K562 (cell line): ENCODE measurements at regions not wholly inside any gene's neighbourhood (a gene's known extent, or its start where the extent isn't known, plus 50 kb on each side); places are given as distances from the start of the nearest gene placed in this dataset.

ENCODE experiments used
- CBFA2T2 ChIP-seq: fragments of 450-650 bp; conservative IDR thresholded peaks from 2 replicates; pipeline ENCODE4 v1.6.1; 2017; ENCODE audit warnings: mild to moderate bottlenecking
- DPF2 ChIP-seq: fragments of 450-650 bp; IDR thresholded peaks from 2 replicates; pipeline ENCODE4 v1.6.1; 2016
- FOS ChIP-seq: IDR thresholded peaks from 3 replicates; pipeline ENCODE4 v1.6.1; 2011; ENCODE audit not compliant: insufficient read length; ENCODE audit errors: extremely low read depth
- HNRNPK ChIP-seq: fragments of 200-400 bp; formaldehyde crosslinking; IDR thresholded peaks from one replicate; pipeline ENCODE4 v1.6.1; 2018; ENCODE audit warnings: mild to moderate bottlenecking, low read depth, low read length; ENCODE audit not compliant: poor library complexity, severe bottlenecking
- ILK ChIP-seq: fragments of 450-650 bp; IDR thresholded peaks from 2 replicates; pipeline ENCODE4 v1.6.1; 2016; ENCODE audit warnings: missing genetic modification characterization, low read depth, mild to moderate bottlenecking, missing compliant biosample characterization, moderate library complexity, borderline replicate concordance
- KDM5B ChIP-seq: fragments of 200-600 bp; sonication (generic); IDR thresholded peaks from 2 replicates; pipeline ENCODE4 v1.6.1; 2012; ENCODE audit warnings: low read depth, mild to moderate bottlenecking, moderate library complexity, low read length, control low read depth, inconsistent platforms; ENCODE audit not compliant: insufficient replicate concordance
- KLF6 ChIP-seq: fragments of 250-450 bp; sonication (Bioruptor Pico); IDR thresholded peaks from 2 replicates; pipeline ENCODE4 v1.4.0; 2020; ENCODE audit warnings: mild to moderate bottlenecking, moderate library complexity, borderline replicate concordance
- MAFK ChIP-seq: IDR thresholded peaks from 2 replicates; pipeline ENCODE4 v1.6.1; 2011; ENCODE audit warnings: low read length, improper control_type of control experiment
- MAZ ChIP-seq, 2 experiments: fragments of 450-650 bp in 1 of 2; sonication (generic) in 1 of 2; formaldehyde crosslinking; IDR thresholded peaks in 1 of 2; conservative IDR thresholded peaks in 1 of 2; 2 replicates each; pipeline versions ENCODE4 v1.4.0 to v1.5.0; 2020; ENCODE audit warnings: mild to moderate bottlenecking in 1 of 2, missing genetic modification reagents in 1 of 2
- NR3C1 ChIP-seq: sonication (generic); formaldehyde crosslinking; IDR thresholded peaks from 2 replicates; pipeline ENCODE4 v1.8.1; 2022; ENCODE audit warnings: missing genetic modification reagents
- PYGO2 ChIP-seq: fragments of 450-650 bp; IDR thresholded peaks from 2 replicates; pipeline ENCODE4 v1.6.1; 2016; ENCODE audit warnings: mild to moderate bottlenecking, missing genetic modification characterization, moderate library complexity, missing compliant biosample characterization
- SMAD4 ChIP-seq: fragments of 250-450 bp; sonication (Bioruptor Pico); conservative IDR thresholded peaks from 2 replicates; pipeline ENCODE4 v1.8.0; 2021; ENCODE audit warnings: inconsistent platforms, mild to moderate bottlenecking, moderate library complexity
- SNIP1 ChIP-seq: fragments of 450-650 bp; IDR thresholded peaks from 2 replicates; pipeline ENCODE4 v1.7.1; 2017; ENCODE audit warnings: low read depth, mild to moderate bottlenecking
- ZFP36 ChIP-seq: fragments of 150-350 bp; IDR thresholded peaks from 2 replicates; pipeline ENCODE4 v1.6.1; 2018; ENCODE audit warnings: low read length, low read depth; ENCODE audit not compliant: partially characterized antibody
- TF ChIP-seq, protein P1 (sequence below), 2 experiments: fragments of 450-650 bp in 1 of 2; sonication (generic) in 1 of 2; formaldehyde crosslinking in 1 of 2; IDR thresholded peaks; 2 replicates each; pipeline versions ENCODE4 v1.7.1 to v1.9.0; 2016 to 2022; ENCODE audit warnings: inconsistent platforms in 1 of 2, mild to moderate bottlenecking in 1 of 2, missing genetic modification reagents in 1 of 2
- TF ChIP-seq, protein P2 (sequence below): sonication (generic); formaldehyde crosslinking; IDR thresholded peaks from 2 replicates; pipeline ENCODE4 v1.8.0; 2023; ENCODE audit warnings: mild to moderate bottlenecking, missing genetic modification reagents

DNA sequence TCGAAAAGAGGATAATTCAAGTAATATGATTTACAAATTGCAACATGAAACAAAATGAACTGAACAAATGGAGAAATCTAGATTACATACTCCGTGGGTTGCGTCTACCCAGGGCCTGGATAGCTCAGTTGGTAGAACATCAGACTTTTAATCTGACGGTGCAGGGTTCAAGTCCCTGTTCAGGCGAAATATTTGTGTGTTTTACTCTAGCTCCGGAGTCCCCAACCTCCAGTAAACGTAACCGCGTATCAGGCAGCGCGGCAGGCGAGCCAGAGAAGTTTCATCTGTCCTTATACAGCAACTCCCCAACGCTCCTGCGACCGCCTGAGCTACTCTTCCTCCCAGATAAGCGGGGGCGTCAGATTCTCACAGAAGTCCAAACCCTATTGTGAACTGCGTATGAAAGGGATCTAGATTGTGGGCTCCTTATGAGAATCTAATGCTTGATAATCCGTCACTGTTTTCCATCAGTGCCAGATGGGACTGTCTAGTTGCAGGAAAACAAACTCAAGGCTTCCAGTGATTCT, 176.1 kb downstream of the TRIM27 start (continued):
- TF ChIP-seq, protein P1, sequence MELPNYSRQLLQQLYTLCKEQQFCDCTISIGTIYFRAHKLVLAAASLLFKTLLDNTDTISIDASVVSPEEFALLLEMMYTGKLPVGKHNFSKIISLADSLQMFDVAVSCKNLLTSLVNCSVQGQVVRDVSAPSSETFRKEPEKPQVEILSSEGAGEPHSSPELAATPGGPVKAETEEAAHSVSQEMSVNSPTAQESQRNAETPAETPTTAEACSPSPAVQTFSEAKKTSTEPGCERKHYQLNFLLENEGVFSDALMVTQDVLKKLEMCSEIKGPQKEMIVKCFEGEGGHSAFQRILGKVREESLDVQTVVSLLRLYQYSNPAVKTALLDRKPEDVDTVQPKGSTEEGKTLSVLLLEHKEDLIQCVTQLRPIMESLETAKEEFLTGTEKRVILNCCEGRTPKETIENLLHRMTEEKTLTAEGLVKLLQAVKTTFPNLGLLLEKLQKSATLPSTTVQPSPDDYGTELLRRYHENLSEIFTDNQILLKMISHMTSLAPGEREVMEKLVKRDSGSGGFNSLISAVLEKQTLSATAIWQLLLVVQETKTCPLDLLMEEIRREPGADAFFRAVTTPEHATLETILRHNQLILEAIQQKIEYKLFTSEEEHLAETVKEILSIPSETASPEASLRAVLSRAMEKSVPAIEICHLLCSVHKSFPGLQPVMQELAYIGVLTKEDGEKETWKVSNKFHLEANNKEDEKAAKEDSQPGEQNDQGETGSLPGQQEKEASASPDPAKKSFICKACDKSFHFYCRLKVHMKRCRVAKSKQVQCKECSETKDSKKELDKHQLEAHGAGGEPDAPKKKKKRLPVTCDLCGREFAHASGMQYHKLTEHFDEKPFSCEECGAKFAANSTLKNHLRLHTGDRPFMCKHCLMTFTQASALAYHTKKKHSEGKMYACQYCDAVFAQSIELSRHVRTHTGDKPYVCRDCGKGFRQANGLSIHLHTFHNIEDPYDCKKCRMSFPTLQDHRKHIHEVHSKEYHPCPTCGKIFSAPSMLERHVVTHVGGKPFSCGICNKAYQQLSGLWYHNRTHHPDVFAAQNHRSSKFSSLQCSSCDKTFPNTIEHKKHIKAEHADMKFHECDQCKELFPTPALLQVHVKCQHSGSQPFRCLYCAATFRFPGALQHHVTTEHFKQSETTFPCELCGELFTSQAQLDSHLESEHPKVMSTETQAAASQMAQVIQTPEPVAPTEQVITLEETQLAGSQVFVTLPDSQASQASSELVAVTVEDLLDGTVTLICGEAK (IDR thresholded peaks at IDR 0.05) = peak; percentile 89
- TF ChIP-seq, protein P1 (CRISPR knock-in tag; IDR thresholded peaks at IDR 0.05) = no peak
- TF ChIP-seq MAFK (peak; percentile 47; the same call in 1 of the 2 replicates), KDM5B (peak; percentile 71), FOS (peak; percentile 33), NR3C1 (CRISPR knock-in tag) (no peak), MAZ (CRISPR knock-in tag; conservative IDR thresholded peaks at IDR 0.05 in 1 of 2, IDR thresholded peaks at IDR 0.05 in 1 of 2) (peak; percentile 23 to 89; a peak in 2 of 4 replicates), PYGO2 (tag) (no peak), HNRNPK (no peak), SMAD4 (CRISPR knock-in tag) (peak; percentile 78), ILK (tag) (no peak), KLF6 (CRISPR knock-in tag) (no peak), DPF2 (peak; percentile 74), SNIP1 (0 out of 2 replicates have a peak, but pooled peaks have one; percentile 4), CBFA2T2 (peak; percentile 64), ZFP36 (peak; percentile 52)
- TF ChIP-seq, protein P2, sequence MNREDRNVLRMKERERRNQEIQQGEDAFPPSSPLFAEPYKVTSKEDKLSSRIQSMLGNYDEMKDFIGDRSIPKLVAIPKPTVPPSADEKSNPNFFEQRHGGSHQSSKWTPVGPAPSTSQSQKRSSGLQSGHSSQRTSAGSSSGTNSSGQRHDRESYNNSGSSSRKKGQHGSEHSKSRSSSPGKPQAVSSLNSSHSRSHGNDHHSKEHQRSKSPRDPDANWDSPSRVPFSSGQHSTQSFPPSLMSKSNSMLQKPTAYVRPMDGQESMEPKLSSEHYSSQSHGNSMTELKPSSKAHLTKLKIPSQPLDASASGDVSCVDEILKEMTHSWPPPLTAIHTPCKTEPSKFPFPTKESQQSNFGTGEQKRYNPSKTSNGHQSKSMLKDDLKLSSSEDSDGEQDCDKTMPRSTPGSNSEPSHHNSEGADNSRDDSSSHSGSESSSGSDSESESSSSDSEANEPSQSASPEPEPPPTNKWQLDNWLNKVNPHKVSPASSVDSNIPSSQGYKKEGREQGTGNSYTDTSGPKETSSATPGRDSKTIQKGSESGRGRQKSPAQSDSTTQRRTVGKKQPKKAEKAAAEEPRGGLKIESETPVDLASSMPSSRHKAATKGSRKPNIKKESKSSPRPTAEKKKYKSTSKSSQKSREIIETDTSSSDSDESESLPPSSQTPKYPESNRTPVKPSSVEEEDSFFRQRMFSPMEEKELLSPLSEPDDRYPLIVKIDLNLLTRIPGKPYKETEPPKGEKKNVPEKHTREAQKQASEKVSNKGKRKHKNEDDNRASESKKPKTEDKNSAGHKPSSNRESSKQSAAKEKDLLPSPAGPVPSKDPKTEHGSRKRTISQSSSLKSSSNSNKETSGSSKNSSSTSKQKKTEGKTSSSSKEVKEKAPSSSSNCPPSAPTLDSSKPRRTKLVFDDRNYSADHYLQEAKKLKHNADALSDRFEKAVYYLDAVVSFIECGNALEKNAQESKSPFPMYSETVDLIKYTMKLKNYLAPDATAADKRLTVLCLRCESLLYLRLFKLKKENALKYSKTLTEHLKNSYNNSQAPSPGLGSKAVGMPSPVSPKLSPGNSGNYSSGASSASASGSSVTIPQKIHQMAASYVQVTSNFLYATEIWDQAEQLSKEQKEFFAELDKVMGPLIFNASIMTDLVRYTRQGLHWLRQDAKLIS = peak; percentile 96; the same call in 1 of the 2 replicates
